ENCODE measurements at regions not wholly inside any gene's neighbourhood (a gene's known extent, or its start where the extent isn't known, plus 50 kb on each side); places are given as distances from the start of the nearest gene placed in this dataset.

GRCh38 chr10:28915989-28916588 is 238.8 kb downstream of the BAMBI start:
- DNase-seq (ENCODE audit: low read depth in 4 of 4, low spot score in 2 of 4), result no peak

- DNase-seq (ENCODE audit: low read depth in 4 of 4, low spot score in 2 of 4), result no peak
Measured at GRCh38 chr10:28920091-28920490, 242.8 kb downstream of the BAMBI start.

GRCh38 chr10:28922127-28922526 is 244.8 kb downstream of the BAMBI start:
- no peak for DNase-seq (ENCODE audit: low read depth in 4 of 4, low spot score in 2 of 4)

GRCh38 chr10:28922861-28923260 is 245.5 kb downstream of the BAMBI start:
- no peak for DNase-seq (ENCODE audit: low read depth in 4 of 4, low spot score in 2 of 4)

GRCh38 chr10:28924717-28925116 is 247.4 kb downstream of the BAMBI start:
- no peak for DNase-seq (ENCODE audit: low read depth in 4 of 4, low spot score in 2 of 4)

GRCh38 chr10:28925121-28925663 is 247.9 kb downstream of the BAMBI start:
- DNase-seq (ENCODE audit: low read depth in 4 of 4, low spot score in 2 of 4), result no peak

- no peak for DNase-seq (ENCODE audit: low read depth in 4 of 4, low spot score in 2 of 4)
Measured at GRCh38 chr10:28926932-28927331, 249.6 kb downstream of the BAMBI start.

- no peak for DNase-seq (ENCODE audit: low read depth in 4 of 4, low spot score in 2 of 4)
Measured at GRCh38 chr10:28928484-28928883, 251.2 kb downstream of the BAMBI start.

- no peak for DNase-seq (ENCODE audit: low read depth in 4 of 4, low spot score in 2 of 4)
Measured at GRCh38 chr10:28929942-28930341, 252.6 kb downstream of the BAMBI start.

- DNase-seq (ENCODE audit: low read depth in 4 of 4, low spot score in 2 of 4), result no peak
Measured at GRCh38 chr10:28930514-28931495, 253.5 kb downstream of the BAMBI start.

- no peak for DNase-seq (ENCODE audit: low read depth in 4 of 4, low spot score in 2 of 4)
Measured at GRCh38 chr10:28935061-28935460, 257.7 kb downstream of the BAMBI start.

- no peak for DNase-seq (ENCODE audit: low read depth in 4 of 4, low spot score in 2 of 4)
Measured at GRCh38 chr10:28937959-28938358, 260.6 kb downstream of the BAMBI start.

GRCh38 chr10:28938745-28939144 is 261.4 kb downstream of the BAMBI start:
- DNase-seq (ENCODE audit: low read depth in 4 of 4, low spot score in 2 of 4), result no peak

GRCh38 chr10:28939281-28940157 is 262.2 kb downstream of the BAMBI start:
- peak in 3 of 4 donors; percentile 58 to 76 (median 65) for DNase-seq (ENCODE audit: low read depth in 4 of 4, low spot score in 2 of 4)

GRCh38 chr10:28940158-28940888 is 263.0 kb downstream of the BAMBI start:
- no peak for DNase-seq (ENCODE audit: low read depth in 4 of 4, low spot score in 2 of 4)

- no peak for DNase-seq (ENCODE audit: low read depth in 4 of 4, low spot score in 2 of 4)
Measured at GRCh38 chr10:28942012-28942411, 264.7 kb downstream of the BAMBI start.

- DNase-seq (ENCODE audit: low read depth in 4 of 4, low spot score in 2 of 4), result no peak
Measured at GRCh38 chr10:28945959-28946358, 268.6 kb downstream of the BAMBI start.

- no peak for DNase-seq (ENCODE audit: low read depth in 4 of 4, low spot score in 2 of 4)
Measured at GRCh38 chr10:28946479-28946878, 269.2 kb downstream of the BAMBI start.

- no peak for DNase-seq (ENCODE audit: low read depth in 4 of 4, low spot score in 2 of 4)
Measured at GRCh38 chr10:28947171-28947570, 269.9 kb downstream of the BAMBI start.

GRCh38 chr10:28948046-28948445 is 270.7 kb downstream of the BAMBI start:
- DNase-seq (ENCODE audit: low read depth in 4 of 4, low spot score in 2 of 4), result no peak
